ENCODE measurements at regions not wholly inside any gene's neighbourhood (a gene's known extent, or its start where the extent isn't known, plus 50 kb on each side); places are given as distances from the start of the nearest gene placed in this dataset.

DNA sequence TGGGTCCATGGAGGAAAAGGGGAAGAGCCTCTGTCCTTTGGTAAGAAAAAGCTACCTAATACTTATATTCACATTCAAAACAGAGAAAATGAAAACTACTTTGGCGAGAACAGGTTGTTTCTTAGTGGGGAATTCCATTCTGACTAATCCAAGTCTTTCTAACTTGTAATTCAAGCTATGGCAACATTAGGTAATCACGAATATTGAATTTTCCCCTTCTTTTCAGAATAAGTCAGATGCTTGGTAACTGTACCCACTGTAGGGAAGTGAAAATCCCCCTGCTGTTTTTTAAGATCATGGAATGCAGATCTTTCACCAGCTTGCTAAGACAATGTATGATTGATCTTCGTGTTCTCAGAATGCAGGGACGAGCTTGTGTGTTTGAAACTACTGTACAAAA is 384.4 kb downstream of the TCERG1L start:
- FAIRE-seq (no peak), DNase-seq (ENCODE audit: insufficient read length, low spot score) (no peak)
- TF ChIP-seq SPI1 (IDR thresholded peaks at IDR 0.05; ENCODE audit: low read depth, low read length) (peak; percentile 53; the same call in 1 of the 2 replicates), POU2F2 (IDR thresholded peaks at IDR 0.05; ENCODE audit: low read depth, low read length) (no peak)

DNA sequence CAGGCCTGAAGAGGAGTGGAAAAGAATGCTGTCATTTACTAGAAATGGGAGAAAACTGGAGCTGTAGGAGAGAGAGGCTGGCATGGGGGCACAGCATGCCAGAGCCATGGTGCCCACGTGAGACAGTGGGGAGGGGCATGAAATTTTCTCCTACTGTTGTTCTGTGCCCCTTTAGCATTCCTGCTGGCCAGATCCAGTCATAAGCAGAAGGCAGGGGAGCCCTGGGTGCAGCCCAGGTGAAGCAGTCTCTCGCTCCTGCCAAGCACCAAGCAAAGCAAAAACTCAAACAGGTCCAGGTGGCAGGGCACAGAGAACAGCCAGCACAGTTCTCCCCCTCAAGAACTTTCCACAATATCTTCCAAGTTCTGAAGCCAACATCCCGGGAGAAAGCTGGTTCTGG is 383.2 kb downstream of the TCERG1L start:
- TF ChIP-seq POLR2AphosphoS5 (IDR thresholded peaks at IDR 0.05; ENCODE audit: low read depth, low read length), result no peak

GRCh38 chr10:130929422-130930325 is 381.8 kb downstream of the TCERG1L start:
- FAIRE-seq, result no peak
- no peak for TF ChIP-seq PAX5 (IDR thresholded peaks at IDR 0.05; ENCODE audit: insufficient read depth, low read length, severe bottlenecking)
- DNase-seq (ENCODE audit: insufficient read length, low spot score), result no peak

More for the DNA sequence above, 383.2 kb downstream of the TCERG1L start:
- FAIRE-seq (no peak), DNase-seq (ENCODE audit: insufficient read length, low spot score) (no peak)

DNA sequence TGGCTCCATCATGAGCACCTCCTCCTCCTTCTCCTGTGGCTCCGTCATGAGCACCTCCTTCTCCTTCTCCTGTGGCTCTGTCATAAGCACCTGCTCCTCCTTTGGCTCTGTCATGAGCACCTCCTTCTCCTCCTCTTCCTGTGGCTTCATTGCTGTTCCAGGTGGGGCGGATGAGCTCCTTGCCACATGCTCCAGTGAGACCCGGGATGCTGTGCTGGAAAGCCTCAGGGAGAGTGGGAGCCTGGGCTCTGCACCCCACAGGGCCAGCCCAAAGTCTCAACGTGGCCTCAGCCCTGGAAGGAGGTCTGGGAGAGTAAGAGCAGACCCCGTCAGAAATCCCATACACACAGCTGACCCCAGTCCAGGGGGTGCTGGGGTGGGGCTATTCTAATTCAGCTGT is 380.7 kb downstream of the TCERG1L start:
- TF ChIP-seq POLR2AphosphoS5 (IDR thresholded peaks at IDR 0.05; ENCODE audit: low read depth, low read length) (no peak), POU2F2 (IDR thresholded peaks at IDR 0.05; ENCODE audit: low read depth, low read length) (no peak), POLR2A (IDR thresholded peaks at IDR 0.05; ENCODE audit: low read depth, low read length) (no peak), SPI1 (IDR thresholded peaks at IDR 0.05; ENCODE audit: low read depth, low read length) (no peak), TAF1 (IDR thresholded peaks at IDR 0.05; ENCODE audit: low read depth, low read length) (no peak), PAX5 (IDR thresholded peaks at IDR 0.05; ENCODE audit: insufficient read depth, low read length, severe bottlenecking) (no peak)
- no peak for DNase-seq (ENCODE audit: insufficient read length, low spot score)
- FAIRE-seq, result no peak

DNA sequence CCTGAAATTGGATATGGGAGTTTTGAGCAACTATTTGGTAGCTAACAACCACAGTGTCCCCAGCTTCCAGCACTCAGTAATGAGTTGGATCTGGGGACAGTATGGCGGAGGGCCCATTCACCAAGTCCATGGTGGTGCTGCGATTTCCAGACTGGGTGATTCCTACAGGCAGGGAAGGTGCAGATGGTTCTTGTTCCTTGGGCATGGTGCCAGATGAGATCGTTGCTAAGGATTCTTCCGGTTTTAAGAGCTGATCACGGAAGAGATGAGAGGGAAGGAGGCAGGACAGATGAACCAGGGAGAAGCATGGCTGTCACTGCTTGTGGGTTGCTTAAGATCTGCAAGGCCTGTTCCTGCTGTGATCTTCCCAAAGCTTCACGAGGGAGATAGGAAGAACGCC is 380.3 kb downstream of the TCERG1L start:
- DNase-seq (ENCODE audit: insufficient read length, low spot score) (no peak), FAIRE-seq (no peak)
- TF ChIP-seq TAF1 (IDR thresholded peaks at IDR 0.05; ENCODE audit: low read depth, low read length) (no peak), SPI1 (IDR thresholded peaks at IDR 0.05; ENCODE audit: low read depth, low read length) (no peak)

DNA sequence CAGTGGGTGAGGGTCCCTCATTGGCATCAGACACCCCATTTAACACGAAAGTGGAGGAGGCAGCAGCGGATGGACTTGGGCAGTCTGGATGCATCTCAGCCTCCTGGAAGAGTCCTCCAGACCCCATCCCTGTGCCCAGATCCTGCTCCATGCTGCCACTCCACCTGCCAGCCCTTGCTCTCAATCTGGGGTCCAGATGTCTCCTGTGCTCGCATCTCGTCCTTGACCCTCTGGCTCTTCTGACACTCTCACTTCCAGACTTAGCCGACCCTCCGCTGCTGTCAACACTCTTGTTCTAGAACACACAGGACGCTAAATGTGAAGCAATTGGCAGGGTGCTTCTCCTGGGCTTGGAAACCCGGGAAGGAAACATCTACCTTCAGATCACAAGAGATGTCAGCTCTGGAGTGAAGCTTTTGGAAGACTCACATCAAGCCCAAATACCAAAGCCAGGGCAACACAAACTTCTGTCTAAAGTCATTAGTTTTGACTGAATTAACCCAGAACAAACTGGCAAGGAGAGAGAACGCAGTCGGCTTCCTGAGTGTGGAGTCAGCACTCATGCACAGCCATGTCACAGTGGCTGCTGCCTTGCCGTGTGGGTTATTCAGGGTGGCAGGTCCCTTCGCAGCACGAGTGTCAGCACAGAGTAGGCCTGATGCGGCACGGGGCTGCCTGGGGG is 379.1 kb downstream of the TCERG1L start:
- TF ChIP-seq SPI1 (IDR thresholded peaks at IDR 0.05; ENCODE audit: low read depth, low read length) (no peak), POLR2AphosphoS5 (IDR thresholded peaks at IDR 0.05; ENCODE audit: low read depth, low read length) (no peak), PAX5 (IDR thresholded peaks at IDR 0.05; ENCODE audit: insufficient read depth, low read length, severe bottlenecking) (no peak), POU2F2 (IDR thresholded peaks at IDR 0.05; ENCODE audit: low read depth, low read length) (no peak), TAF1 (IDR thresholded peaks at IDR 0.05; ENCODE audit: low read depth, low read length) (no peak), POLR2A (IDR thresholded peaks at IDR 0.05; ENCODE audit: low read depth, low read length) (no peak)
- DNase-seq (ENCODE audit: insufficient read length, low spot score), result no peak

GRCh38 chr10:130933008-130933390 is 378.5 kb downstream of the TCERG1L start:
- FAIRE-seq (no peak), DNase-seq (ENCODE audit: insufficient read length, low spot score) (no peak)
- TF ChIP-seq POU2F2 (IDR thresholded peaks at IDR 0.05; ENCODE audit: low read depth, low read length) (no peak), POLR2AphosphoS5 (IDR thresholded peaks at IDR 0.05; ENCODE audit: low read depth, low read length) (no peak)

More for the DNA sequence above, 379.1 kb downstream of the TCERG1L start:
- no peak for FAIRE-seq

DNA sequence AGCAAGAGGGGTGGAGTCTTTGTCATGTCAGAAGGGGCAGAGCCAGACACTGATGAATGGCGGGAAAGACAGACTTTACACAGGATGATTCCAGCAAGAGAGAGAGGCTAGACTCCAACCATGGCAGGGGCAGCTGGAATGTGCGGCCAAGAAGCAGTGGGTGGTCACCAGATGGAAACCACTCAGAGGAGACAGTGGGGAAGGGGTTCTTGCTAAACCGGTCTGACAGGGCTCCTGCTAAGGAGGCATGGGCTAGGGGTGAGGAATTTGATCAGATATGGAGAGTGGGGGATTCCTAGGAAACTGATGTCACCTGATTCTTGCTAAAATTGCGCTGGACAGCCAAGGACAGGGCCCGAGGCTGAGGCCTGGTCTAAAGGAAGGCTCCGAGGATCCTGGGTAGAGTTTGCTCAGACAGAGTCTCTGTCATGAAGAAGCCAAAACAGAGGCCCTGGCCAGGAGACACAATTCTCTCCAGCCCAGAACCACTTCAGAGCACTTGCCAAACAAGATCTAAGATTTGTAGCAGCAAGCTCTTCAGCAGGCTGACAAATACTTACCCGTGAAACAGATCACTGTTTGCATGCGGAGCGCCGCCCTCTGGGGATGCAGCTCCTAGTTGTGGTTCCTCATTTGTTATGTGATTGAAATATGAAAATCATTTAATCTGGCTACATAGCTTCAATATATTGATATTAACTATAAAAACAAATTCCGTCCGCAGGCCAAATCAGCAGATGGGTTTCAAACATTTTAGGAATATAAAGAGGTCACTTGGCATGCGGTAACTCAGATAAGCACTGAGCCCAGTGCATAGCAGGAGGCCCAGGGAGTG is 377.0 kb downstream of the TCERG1L start:
- DNase-seq (ENCODE audit: insufficient read length, low spot score), result no peak
- TF ChIP-seq POU2F2 (IDR thresholded peaks at IDR 0.05; ENCODE audit: low read depth, low read length) (no peak), POLR2AphosphoS5 (IDR thresholded peaks at IDR 0.05; ENCODE audit: low read depth, low read length) (no peak), PAX5 (IDR thresholded peaks at IDR 0.05; ENCODE audit: insufficient read depth, low read length, severe bottlenecking) (no peak), TAF1 (IDR thresholded peaks at IDR 0.05; ENCODE audit: low read depth, low read length) (no peak), POLR2A (IDR thresholded peaks at IDR 0.05; ENCODE audit: low read depth, low read length) (no peak), SPI1 (IDR thresholded peaks at IDR 0.05; ENCODE audit: low read depth, low read length) (no peak)
- FAIRE-seq, result no peak

GRCh38 chr10:130935128-130935439 is 376.4 kb downstream of the TCERG1L start:
- FAIRE-seq (no peak), DNase-seq (ENCODE audit: insufficient read length, low spot score) (no peak)
- TF ChIP-seq POLR2AphosphoS5 (IDR thresholded peaks at IDR 0.05; ENCODE audit: low read depth, low read length) (no peak), PAX5 (IDR thresholded peaks at IDR 0.05; ENCODE audit: insufficient read depth, low read length, severe bottlenecking) (no peak), SPI1 (IDR thresholded peaks at IDR 0.05; ENCODE audit: low read depth, low read length) (no peak), TAF1 (IDR thresholded peaks at IDR 0.05; ENCODE audit: low read depth, low read length) (no peak), POU2F2 (IDR thresholded peaks at IDR 0.05; ENCODE audit: low read depth, low read length) (no peak), POLR2A (IDR thresholded peaks at IDR 0.05; ENCODE audit: low read depth, low read length) (no peak)

- DNase-seq (ENCODE audit: insufficient read length, low spot score), result no peak
- TF ChIP-seq TAF1 (IDR thresholded peaks at IDR 0.05; ENCODE audit: low read depth, low read length) (no peak), POU2F2 (IDR thresholded peaks at IDR 0.05; ENCODE audit: low read depth, low read length) (no peak), POLR2A (IDR thresholded peaks at IDR 0.05; ENCODE audit: low read depth, low read length) (no peak)
- FAIRE-seq, result no peak
Observed at GRCh38 chr10:130935897-130936550, 375.5 kb downstream of the TCERG1L start.
